22Rv1 (cell line): ENCODE measurements at regions not wholly inside any gene's neighbourhood (a gene's known extent, or its start where the extent isn't known, plus 50 kb on each side); places are given as distances from the start of the nearest gene placed in this dataset.

Source experiments
- H3K27ac ChIP-seq: fragments of 450-650 bp; 2 replicates; pipeline ENCODE4 v1.5.1; 2017
- CTCF ChIP-seq: fragments of 450-650 bp; IDR thresholded peaks from 2 replicates; pipeline ENCODE4 v1.5.1; 2017; ENCODE audit warnings: mild to moderate bottlenecking
- ZFX ChIP-seq: fragments of 450-650 bp; IDR thresholded peaks from 2 replicates; pipeline ENCODE4 v1.6.1; 2017; ENCODE audit warnings: antibody characterized with exemption, borderline replicate concordance

GRCh38 chr10:59102394-59102793 is 74.0 kb upstream of the PHYHIPL start:
- TF ChIP-seq ZFX (no peak), CTCF (no peak)

GRCh38 chr10:59104186-59104585 is 72.3 kb upstream of the PHYHIPL start:
- TF ChIP-seq CTCF (no peak), ZFX (no peak)
- no peak overlapping the region for H3K27ac ChIP-seq

More at GRCh38 chr10:59102394-59102793, 74.0 kb upstream of the PHYHIPL start:
- no peak overlapping the region for H3K27ac ChIP-seq

DNA sequence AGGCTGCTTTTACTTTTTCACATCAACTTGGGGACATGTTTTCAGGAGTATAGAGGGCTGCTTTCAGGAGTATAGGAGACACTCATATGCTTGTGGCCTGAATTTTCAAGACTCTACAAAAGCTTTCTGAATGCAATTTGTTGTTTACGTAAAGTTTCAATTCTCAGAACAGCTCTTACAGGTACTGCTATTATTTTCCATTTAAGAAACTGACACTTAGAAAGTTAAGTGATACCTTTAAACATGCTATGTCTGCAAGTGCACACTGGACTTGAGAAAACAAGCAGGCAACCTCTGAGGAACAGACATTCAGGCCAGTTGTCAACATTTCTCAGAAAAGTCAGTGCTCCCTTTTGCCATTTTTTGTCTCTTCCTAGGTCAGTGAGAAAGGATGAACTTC is 70.0 kb upstream of the PHYHIPL start:
- TF ChIP-seq CTCF (no peak), ZFX (no peak)
- H3K27ac ChIP-seq, result no peak overlapping the region

DNA sequence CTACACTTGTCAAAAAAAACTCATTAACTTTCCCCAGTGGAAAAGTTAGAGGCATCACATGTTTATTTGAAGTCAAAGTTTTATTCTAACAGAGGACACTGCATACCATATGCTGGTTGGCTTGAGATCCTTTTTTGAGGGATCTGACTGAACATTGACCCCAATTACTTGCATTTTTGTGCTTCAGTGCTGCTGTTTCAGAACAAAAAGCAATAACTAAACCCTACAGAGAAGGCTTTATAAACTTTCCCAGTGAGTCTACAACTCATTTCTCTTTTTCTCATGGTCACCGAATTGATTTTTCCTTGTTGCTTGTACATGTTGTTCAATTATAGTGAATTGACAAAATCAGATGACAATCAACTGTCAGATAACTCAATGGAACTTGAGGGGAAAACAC is 69.3 kb upstream of the PHYHIPL start:
- H3K27ac ChIP-seq, result no peak overlapping the region
- no peak for TF ChIP-seq ZFX
- TF ChIP-seq CTCF, result no peak

DNA sequence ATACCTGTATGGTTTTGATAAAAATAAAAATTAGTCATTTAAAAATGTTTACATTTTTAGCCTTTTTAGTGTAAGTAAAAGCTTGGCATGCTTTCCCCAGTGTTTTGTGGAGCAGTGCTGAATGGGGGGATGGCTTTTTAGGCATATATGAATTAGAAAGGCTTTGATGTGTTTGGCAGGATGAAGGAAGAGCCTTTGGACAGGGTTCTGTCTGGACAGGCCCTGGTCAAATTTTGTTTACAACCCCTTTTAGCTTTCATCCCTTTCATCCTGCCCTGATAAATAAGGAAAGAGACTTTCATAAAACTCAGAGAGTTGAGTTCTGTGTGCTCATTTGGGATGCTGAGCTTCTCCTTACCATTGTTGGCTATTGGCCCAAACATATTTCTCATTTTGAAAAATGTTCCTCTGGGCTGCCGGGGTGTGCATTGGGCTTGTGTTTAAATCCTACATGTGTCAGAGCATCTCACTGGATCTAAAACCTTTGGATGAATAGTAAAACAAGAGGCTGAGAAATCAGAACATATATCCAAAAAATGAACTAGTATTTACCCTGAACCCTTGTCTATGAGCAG is 68.1 kb upstream of the PHYHIPL start:
- TF ChIP-seq ZFX, result no peak
- TF ChIP-seq CTCF, result no peak
- H3K27ac ChIP-seq, result peak overlapping the region; percentile 22; the same call in 1 of the 2 replicates

DNA sequence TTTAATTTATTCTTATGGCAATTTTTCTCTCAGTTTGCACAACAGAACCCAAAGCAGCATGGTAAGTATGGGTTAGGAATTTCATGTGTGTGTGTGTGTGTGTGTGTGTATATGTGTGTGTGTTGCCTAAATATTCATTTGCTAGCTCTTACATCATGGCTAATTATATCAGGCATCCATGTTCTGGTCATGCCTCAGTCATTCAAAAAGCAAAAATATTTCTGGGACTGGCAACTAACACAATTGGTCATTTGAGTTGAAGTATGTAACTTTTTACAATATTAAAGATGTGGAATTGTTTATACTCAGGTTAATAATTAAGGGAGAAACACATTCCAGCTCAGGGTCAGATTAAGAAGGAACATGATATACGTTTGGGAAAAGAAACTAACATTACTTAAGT is 67.6 kb upstream of the PHYHIPL start:
- TF ChIP-seq ZFX (no peak), CTCF (no peak)
- H3K27ac ChIP-seq, result peak overlapping the region; percentile 22; the same call in 1 of the 2 replicates

DNA sequence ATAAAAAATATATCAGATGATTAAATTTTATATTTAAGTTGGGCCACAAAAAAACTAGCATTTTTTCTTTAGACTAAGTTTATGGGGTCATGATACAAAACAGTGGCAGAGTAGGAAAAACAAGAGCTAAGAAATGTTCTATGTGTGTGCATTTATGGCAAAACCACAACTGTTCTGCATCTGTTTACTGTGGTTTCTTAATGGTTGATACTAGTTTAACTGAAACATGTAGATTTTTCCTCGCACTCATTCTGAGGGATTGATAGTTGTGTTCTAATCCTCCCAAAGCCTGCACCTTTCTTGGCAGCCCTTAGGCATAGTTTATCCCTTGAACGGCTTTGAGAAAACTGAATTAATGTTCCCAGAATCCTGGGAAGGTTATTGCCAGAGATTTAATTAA is 66.6 kb upstream of the PHYHIPL start:
- TF ChIP-seq CTCF, result no peak
- no peak for TF ChIP-seq ZFX
- H3K27ac ChIP-seq, result no peak overlapping the region
